ENCODE measurements at regions not wholly inside any gene's neighbourhood (a gene's known extent, or its start where the extent isn't known, plus 50 kb on each side); places are given as distances from the start of the nearest gene placed in this dataset.
"Not testable (repeated sequence)": the region's sequence is repeated elsewhere in the genome, so short reads cannot be mapped to it uniquely, and the experiment has no call there.

- H3K27ac ChIP-seq: no peak overlapping the region
- H3K36me3 ChIP-seq: no peaks in the 10 kb centered on the region
- no peak for ATAC-seq (ENCODE audit: low FRiP score in 2 of 2)
Measured at GRCh38 chr14:71396050-71396677, 488.9 kb downstream of the PCNX1 start.

GRCh38 chr14:71397371-71397770 lies 490.1 kb downstream of the PCNX1 start:
- TF ChIP-seq POLR2A (IDR thresholded peaks at IDR 0.05): no peak
- TF ChIP-seq CTCF (IDR thresholded peaks at IDR 0.05): no peak
- TF ChIP-seq EP300 (IDR thresholded peaks at IDR 0.05): no peak
- TF ChIP-seq POLR2AphosphoS5 (IDR thresholded peaks at IDR 0.05): no peak
- ATAC-seq (ENCODE audit: low FRiP score in 2 of 2) (no peak), DNase-seq (no peak)
- Histone ChIP-seq H3K27ac (no peak overlapping the region), H3K9me3 (no peaks in the 10 kb centered on the region), H3K4me1 (peaks cover 0 to 13% (median 8%) of the 10 kb centered on the region in 4 donors), H3K4me3 (no peak overlapping the region), H3K27me3 (no peaks in the 10 kb centered on the region), H3K36me3 (no peaks in the 10 kb centered on the region)

More at GRCh38 chr14:71396050-71396677, 488.9 kb downstream of the PCNX1 start:
- Histone ChIP-seq H3K27me3 (no peaks in the 10 kb centered on the region), H3K9me3 (no peaks in the 10 kb centered on the region), H3K4me1 (peaks cover 0 to 12% (median 8%) of the 10 kb centered on the region in 4 donors), H3K4me3 (no peak overlapping the region)
- TF ChIP-seq EP300 (IDR thresholded peaks at IDR 0.05): no peak
- no peak for TF ChIP-seq POLR2AphosphoS5 (IDR thresholded peaks at IDR 0.05)
- no peak for TF ChIP-seq CTCF (IDR thresholded peaks at IDR 0.05)
- no peak for DNase-seq
- 79 to 81% methylated on average over 3 of the region's 3 CpGs for WGBS, 2 donors

- peak in 1 of 2 donors; percentile 19 for ATAC-seq (ENCODE audit: low FRiP score in 2 of 2)
- DNase-seq: no peak
- H3K36me3 ChIP-seq: no peaks in the 10 kb centered on the region
- no peak overlapping the region for H3K4me3 ChIP-seq
- TF ChIP-seq CTCF (IDR thresholded peaks at IDR 0.05) (no peak), POLR2AphosphoS5 (IDR thresholded peaks at IDR 0.05) (no peak), POLR2A (IDR thresholded peaks at IDR 0.05) (no peak), EP300 (IDR thresholded peaks at IDR 0.05) (no peak)
- H3K27me3 ChIP-seq: no peaks in the 10 kb centered on the region
- H3K4me1 ChIP-seq: peaks cover 0 to 13% (median 8%) of the 10 kb centered on the region in 4 donors
- no peaks in the 10 kb centered on the region for H3K9me3 ChIP-seq
- 74 to 92% methylated on average over 3 of the region's 3 CpGs for WGBS, 2 donors
- H3K27ac ChIP-seq: peak overlapping the region; percentile 45 to 78 (median 73)
Measured at GRCh38 chr14:71398450-71398849, 491.2 kb downstream of the PCNX1 start.

GRCh38 chr14:71399057-71399487 lies 491.8 kb downstream of the PCNX1 start:
- Histone ChIP-seq H3K27ac (peak overlapping the region; percentile 71 to 78 (median 74)), H3K36me3 (no peaks in the 10 kb centered on the region), H3K4me1 (peaks cover 0 to 13% (median 8%) of the 10 kb centered on the region in 4 donors), H3K9me3 (no peaks in the 10 kb centered on the region), H3K4me3 (no peak overlapping the region), H3K27me3 (no peaks in the 10 kb centered on the region)
- DNase-seq (no peak), ATAC-seq (ENCODE audit: low FRiP score in 2 of 2) (peak; percentile 67 to 87)
- 30 to 51% methylated on average over 3 of the region's 3 CpGs for WGBS, 2 donors
- peak in 1 of 2 donors; percentile 73 for TF ChIP-seq POLR2AphosphoS5 (IDR thresholded peaks at IDR 0.05)
- TF ChIP-seq EP300 (IDR thresholded peaks at IDR 0.05): peak; percentile 28 to 85 (median 56)
- TF ChIP-seq POLR2A (IDR thresholded peaks at IDR 0.05): peak in 1 of 4 donors; percentile 60
- TF ChIP-seq CTCF (IDR thresholded peaks at IDR 0.05): no peak

- TF ChIP-seq POLR2AphosphoS5 (IDR thresholded peaks at IDR 0.05): no peak
- no peak for TF ChIP-seq POLR2A (IDR thresholded peaks at IDR 0.05)
- no peak for TF ChIP-seq EP300 (IDR thresholded peaks at IDR 0.05)
- no peak for TF ChIP-seq CTCF (IDR thresholded peaks at IDR 0.05)
- WGBS, 2 donors: 37 to 48% methylated on average over 3 of the region's 3 CpGs
- Histone ChIP-seq H3K27me3 (no peaks in the 10 kb centered on the region), H3K36me3 (no peaks in the 10 kb centered on the region), H3K4me3 (no peak overlapping the region), H3K27ac (no peak overlapping the region), H3K4me1 (peaks cover 0 to 13% (median 8%) of the 10 kb centered on the region in 4 donors), H3K9me3 (no peaks in the 10 kb centered on the region)
- DNase-seq (no peak), ATAC-seq (ENCODE audit: low FRiP score in 2 of 2) (peak in 1 of 2 donors; percentile 27)
Measured at GRCh38 chr14:71400871-71401321, 493.6 kb downstream of the PCNX1 start.

- 98 to 100% methylated on average over 3 of the region's 3 CpGs for WGBS, 2 donors
- DNase-seq; H3K27me3 ChIP-seq; H3K9me3 ChIP-seq; H3K4me3 ChIP-seq; H3K36me3 ChIP-seq; ATAC-seq (ENCODE audit: low FRiP score in 2 of 2); H3K27ac ChIP-seq: not testable (repeated sequence)
- H3K4me1 ChIP-seq: peaks cover 0 to 13% (median 8%) of the 10 kb centered on the region in 4 donors
Measured at GRCh38 chr14:71402415-71402814, 495.2 kb downstream of the PCNX1 start.
